Activated B cell treated with CpG ODN at 0.5 μM for 24 hours (primary cell): ENCODE measurements at regions not wholly inside any gene's neighbourhood (a gene's known extent, or its start where the extent isn't known, plus 50 kb on each side); places are given as distances from the start of the nearest gene placed in this dataset.

Source experiments
- ATAC-seq: fragments of 200-7000 bp; cut with Tn5 transposase; one replicate; pipeline ENCODE4 v1.10.0; 2021; ENCODE audit warnings: low read depth, mild to moderate bottlenecking, moderate library complexity
- CTCF ChIA-PET: fragments of 350-600 bp; sonication (Branson Sonifier 250); formaldehyde crosslinking; loops from one replicate; lab custom pipeline; 2021; ENCODE audit warnings: antibody characterized with exemption; lab: Charles Lee
- POLR2A ChIA-PET: fragments of 350-600 bp; sonication (Branson Sonifier 250); formaldehyde crosslinking; loops from one replicate; lab custom pipeline; 2021; ENCODE audit warnings: antibody characterized with exemption; lab: Charles Lee
- DNase-seq: peaks from one replicate; pipeline ENCODE4 v3.0.0; 2022
- H3K27ac Mint-ChIP-seq: one replicate; pipeline ENCODE4 v1.8.0; 2020; ENCODE audit warnings: mixed read lengths
- H3K27me3 Mint-ChIP-seq: one replicate; pipeline ENCODE4 v1.8.0; 2021; ENCODE audit warnings: mixed read lengths
- H3K36me3 Mint-ChIP-seq: one replicate; pipeline ENCODE4 v1.8.0; 2021; ENCODE audit warnings: low read depth, mixed read lengths
- H3K4me1 Mint-ChIP-seq: one replicate; pipeline ENCODE4 v1.8.0; 2021; ENCODE audit warnings: mixed read lengths
- H3K4me3 Mint-ChIP-seq: one replicate; pipeline ENCODE4 v1.8.0; 2020; ENCODE audit warnings: mild to moderate bottlenecking, mixed read lengths
- H3K9me3 Mint-ChIP-seq: one replicate; pipeline ENCODE4 v1.8.0; 2020; ENCODE audit warnings: mixed read lengths
- intact Hi-C: fragments of 100-400 bp; cut with micrococcal nuclease; formaldehyde crosslinking; loops from one replicate; pipeline ENCODE4 v1.15.1; 2024
- TF ChIP-seq, protein P1 (sequence below): fragments of 200-600 bp; IDR thresholded peaks from one replicate; pipeline ENCODE4 v1.8.0; 2022; ENCODE audit warnings: antibody characterized with exemption, mild to moderate bottlenecking

DNA sequence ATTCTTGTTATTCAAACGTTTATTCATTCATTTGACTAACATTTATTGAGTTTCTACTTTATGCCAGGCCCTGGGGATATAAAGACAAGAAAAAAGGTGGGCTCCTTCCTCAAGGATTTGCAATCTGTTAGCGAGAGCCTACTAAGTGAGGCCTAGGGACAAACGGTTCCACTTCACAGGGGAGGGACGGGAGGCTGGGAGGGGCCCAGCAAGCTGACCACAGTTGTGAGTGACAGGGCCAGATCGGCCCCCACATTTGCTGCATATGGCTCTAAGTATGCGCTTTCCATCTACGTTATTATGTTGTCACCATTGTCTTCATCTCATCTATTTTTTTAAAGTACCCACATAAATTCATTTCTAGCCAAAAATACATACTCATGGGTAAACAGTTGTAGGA lies 271.1 kb downstream of the BUD13 start:
- CTCF ChIA-PET, result no interaction called here
- POLR2A ChIA-PET, result no interaction called here
- Mint-ChIP-seq H3K4me3 (no peak overlapping the region), H3K27me3 (peaks cover 54% of the 10 kb centered on the region), H3K9me3 (no peaks in the 10 kb centered on the region), H3K27ac (no peak overlapping the region), H3K36me3 (no peaks in the 10 kb centered on the region), H3K4me1 (no peaks in the 10 kb centered on the region)
- TF ChIP-seq, protein P1, sequence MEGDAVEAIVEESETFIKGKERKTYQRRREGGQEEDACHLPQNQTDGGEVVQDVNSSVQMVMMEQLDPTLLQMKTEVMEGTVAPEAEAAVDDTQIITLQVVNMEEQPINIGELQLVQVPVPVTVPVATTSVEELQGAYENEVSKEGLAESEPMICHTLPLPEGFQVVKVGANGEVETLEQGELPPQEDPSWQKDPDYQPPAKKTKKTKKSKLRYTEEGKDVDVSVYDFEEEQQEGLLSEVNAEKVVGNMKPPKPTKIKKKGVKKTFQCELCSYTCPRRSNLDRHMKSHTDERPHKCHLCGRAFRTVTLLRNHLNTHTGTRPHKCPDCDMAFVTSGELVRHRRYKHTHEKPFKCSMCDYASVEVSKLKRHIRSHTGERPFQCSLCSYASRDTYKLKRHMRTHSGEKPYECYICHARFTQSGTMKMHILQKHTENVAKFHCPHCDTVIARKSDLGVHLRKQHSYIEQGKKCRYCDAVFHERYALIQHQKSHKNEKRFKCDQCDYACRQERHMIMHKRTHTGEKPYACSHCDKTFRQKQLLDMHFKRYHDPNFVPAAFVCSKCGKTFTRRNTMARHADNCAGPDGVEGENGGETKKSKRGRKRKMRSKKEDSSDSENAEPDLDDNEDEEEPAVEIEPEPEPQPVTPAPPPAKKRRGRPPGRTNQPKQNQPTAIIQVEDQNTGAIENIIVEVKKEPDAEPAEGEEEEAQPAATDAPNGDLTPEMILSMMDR, result no peak
- ATAC-seq, result no peak
- intact Hi-C loops, result no loop called here
- no peak for DNase-seq

DNA sequence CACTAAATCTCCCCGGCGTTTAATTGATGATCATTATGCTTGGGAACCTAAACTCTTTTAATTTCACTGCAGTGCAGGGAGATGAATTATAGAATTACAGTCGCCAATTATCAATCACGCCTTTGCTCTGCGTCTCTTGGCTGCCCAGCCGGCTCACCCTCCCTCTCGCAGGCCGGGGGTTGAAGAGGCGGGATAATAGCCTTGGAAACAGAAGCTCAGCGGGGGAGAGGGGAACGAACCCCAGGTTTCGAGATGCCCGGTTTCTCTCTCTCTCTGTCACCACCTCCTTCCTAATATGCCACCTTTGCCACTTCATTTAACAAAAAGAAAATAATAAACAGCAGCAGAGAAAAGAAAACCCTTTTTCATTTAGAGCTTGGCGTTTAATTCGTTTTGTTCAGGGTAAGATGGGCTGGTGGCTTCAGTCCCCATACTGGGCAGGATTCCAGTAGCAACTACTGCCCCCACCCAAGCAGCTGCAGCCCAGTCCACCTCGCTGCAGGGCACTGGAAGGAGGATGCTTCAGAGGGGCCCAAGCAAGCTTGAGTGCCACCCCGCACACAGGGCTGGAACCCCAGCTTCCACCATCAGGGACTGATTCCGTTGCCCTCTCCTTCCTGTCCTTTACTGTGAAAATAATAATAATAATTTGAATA lies 271.7 kb downstream of the BUD13 start:
- H3K4me1 Mint-ChIP-seq, result no peaks in the 10 kb centered on the region
- ATAC-seq, result no peak
- no peaks in the 10 kb centered on the region for H3K36me3 Mint-ChIP-seq
- H3K4me3 Mint-ChIP-seq, result no peak overlapping the region
- POLR2A ChIA-PET, result no interaction called here
- CTCF ChIA-PET, result no interaction called here
- H3K9me3 Mint-ChIP-seq, result no peaks in the 10 kb centered on the region
- H3K27me3 Mint-ChIP-seq, result peaks cover 51% of the 10 kb centered on the region
- H3K27ac Mint-ChIP-seq, result no peak overlapping the region
- intact Hi-C loops, result no loop called here
- DNase-seq, result no peak
- TF ChIP-seq, protein P1, result no peak

DNA sequence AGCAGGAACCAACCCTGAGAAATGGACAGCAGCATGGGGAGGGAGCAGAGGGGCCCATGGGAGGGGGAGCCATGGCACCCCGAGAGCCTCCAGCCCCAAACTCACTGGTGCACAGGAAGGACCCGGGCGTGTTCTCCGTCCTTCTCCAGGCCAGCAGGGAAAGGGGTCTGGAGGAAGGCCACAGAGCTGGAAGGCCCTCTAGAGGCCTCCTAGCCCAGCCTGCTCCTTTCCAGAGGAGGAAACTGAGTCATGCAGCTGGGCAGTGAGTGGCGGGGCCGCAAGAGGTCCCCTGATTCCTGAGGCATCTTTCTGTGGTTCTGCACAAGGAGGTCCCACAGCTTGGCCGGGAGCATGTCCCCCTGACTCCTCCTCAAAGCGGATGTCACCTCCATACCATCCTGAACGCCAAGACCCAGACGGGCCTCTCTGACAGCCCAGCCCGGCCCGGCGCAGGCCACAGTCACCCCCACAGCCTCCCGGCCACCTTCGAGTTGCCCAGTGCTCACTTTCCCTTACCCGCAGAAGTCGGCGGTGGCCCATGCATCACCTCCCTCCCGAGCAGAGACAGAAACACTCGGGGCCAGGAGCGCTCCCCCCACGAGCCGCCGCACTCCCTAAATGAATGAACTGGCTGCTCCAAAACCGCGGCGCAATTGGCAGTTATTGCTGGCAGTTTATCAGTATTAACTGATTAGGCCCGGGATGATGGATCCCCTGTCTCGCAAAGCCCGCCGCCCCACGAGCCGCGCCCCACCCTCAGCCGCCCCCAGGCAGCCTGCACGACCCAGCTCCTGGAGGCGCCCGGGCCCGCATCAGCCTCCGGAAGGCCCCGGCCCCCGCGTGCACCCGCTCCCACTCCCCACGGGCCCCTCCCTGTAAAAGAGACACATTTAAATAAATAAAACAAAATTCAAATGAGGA lies 272.5 kb downstream of the BUD13 start:
- H3K9me3 Mint-ChIP-seq, result no peaks in the 10 kb centered on the region
- no peaks in the 10 kb centered on the region for H3K36me3 Mint-ChIP-seq
- TF ChIP-seq, protein P1, result no peak
- no peak for ATAC-seq
- intact Hi-C loops, result no loop called here
- ChIA-PET POLR2A (no interaction called here), CTCF (no interaction called here)
- no peak for DNase-seq
- H3K4me1 Mint-ChIP-seq, result no peaks in the 10 kb centered on the region
- no peak overlapping the region for H3K4me3 Mint-ChIP-seq
- peaks cover 48% of the 10 kb centered on the region for H3K27me3 Mint-ChIP-seq
- H3K27ac Mint-ChIP-seq, result no peak overlapping the region

DNA sequence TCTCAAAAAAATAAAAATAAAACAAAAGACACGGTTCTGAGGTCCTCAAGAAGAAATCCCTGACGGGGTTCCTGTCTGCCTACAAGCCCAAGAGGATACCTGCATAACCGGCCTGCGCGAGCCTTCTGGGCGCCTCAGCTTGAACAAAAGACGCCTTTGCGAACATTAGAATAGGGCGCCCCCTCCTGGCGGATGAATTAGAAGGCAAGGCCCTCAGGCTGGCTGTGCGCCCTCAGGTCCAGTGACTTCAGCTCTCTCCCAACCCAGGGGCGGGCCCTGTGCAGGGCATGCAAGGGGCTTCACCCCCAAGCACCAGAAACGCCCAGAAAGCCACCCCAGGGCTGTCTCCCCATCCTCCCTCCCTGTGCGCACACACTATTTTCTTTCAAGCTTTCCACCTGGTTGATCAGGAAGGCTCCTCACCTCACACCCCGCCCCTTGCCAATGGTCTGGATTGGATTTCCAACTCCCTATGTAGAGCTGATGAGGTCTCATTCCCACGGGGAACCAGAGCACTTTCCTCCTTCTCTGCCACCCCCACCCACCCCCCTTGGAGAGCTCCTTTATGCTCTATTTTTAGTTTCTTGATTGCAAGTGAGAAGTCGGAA lies 273.3 kb downstream of the BUD13 start:
- POLR2A ChIA-PET, result no interaction called here
- intact Hi-C loops, result no loop called here
- Mint-ChIP-seq H3K27me3 (peaks cover 45% of the 10 kb centered on the region), H3K9me3 (no peaks in the 10 kb centered on the region), H3K36me3 (no peaks in the 10 kb centered on the region), H3K27ac (no peak overlapping the region), H3K4me3 (no peak overlapping the region), H3K4me1 (no peaks in the 10 kb centered on the region)
- CTCF ChIA-PET, result no interaction called here
- ATAC-seq (no peak), DNase-seq (no peak)
- TF ChIP-seq, protein P1, result no peak

DNA sequence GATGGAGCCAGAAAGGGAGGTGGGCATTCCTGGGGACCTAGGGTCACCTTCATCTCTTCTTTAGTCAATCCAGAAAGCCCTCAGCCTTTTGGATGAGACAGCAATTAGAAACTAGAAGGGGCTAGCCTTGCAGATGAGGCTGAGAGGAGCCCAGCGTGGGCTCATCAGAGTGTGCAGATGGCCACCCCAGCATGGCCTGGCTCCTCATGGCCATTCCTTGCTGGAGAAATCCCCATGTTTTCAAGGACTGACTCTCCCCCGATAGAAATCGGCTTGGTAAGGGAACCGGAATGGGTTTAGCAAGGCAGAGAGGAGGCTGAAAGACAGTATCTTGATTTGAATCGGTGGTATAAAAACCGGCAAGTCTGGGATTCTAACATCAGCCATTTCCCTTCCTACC lies 274.6 kb downstream of the BUD13 start:
- POLR2A ChIA-PET, result no interaction called here
- TF ChIP-seq, protein P1, result no peak
- ATAC-seq, result no peak
- no peak overlapping the region for H3K27ac Mint-ChIP-seq
- no peaks in the 10 kb centered on the region for H3K4me1 Mint-ChIP-seq
- CTCF ChIA-PET, result no interaction called here
- intact Hi-C loops, result no loop called here
- no peaks in the 10 kb centered on the region for H3K36me3 Mint-ChIP-seq
- no peaks in the 10 kb centered on the region for H3K9me3 Mint-ChIP-seq
- peaks cover 33% of the 10 kb centered on the region for H3K27me3 Mint-ChIP-seq
- DNase-seq, result no peak
- no peak overlapping the region for H3K4me3 Mint-ChIP-seq
